NCI-H2227 treated with DMSO at 0.1 percent for 48 hours (cell line): ENCODE measurements at regions not wholly inside any gene's neighbourhood (a gene's known extent, or its start where the extent isn't known, plus 50 kb on each side); places are given as distances from the start of the nearest gene placed in this dataset.

Source experiments
- DNase-seq: peaks from one replicate; lab custom pipeline; 2025; lab: John Stamatoyannopoulos, UW

GRCh38 chr7:85498031-85498430, 311.2 kb upstream of the SEMA3D start:
- no peak for DNase-seq

GRCh38 chr7:85489498-85489897, 302.6 kb upstream of the SEMA3D start:
- no peak for DNase-seq

- no peak for DNase-seq
These were observed 301.6 kb upstream of the SEMA3D start for GRCh38 chr7:85488406-85488805.

GRCh38 chr7:85483177-85483576, 296.3 kb upstream of the SEMA3D start:
- DNase-seq, result no peak

- DNase-seq, result no peak
These were observed 293.8 kb upstream of the SEMA3D start for GRCh38 chr7:85480666-85481065.

- DNase-seq, result no peak
These were observed 293.2 kb upstream of the SEMA3D start for GRCh38 chr7:85479918-85480643.

- DNase-seq, result no peak
These were observed 291.7 kb upstream of the SEMA3D start for GRCh38 chr7:85478530-85478929.

- DNase-seq, result no peak
These were observed 288.6 kb upstream of the SEMA3D start for GRCh38 chr7:85475476-85475875.

- no peak for DNase-seq
These were observed 288.2 kb upstream of the SEMA3D start for GRCh38 chr7:85475071-85475470.

- no peak for DNase-seq
These were observed 287.4 kb upstream of the SEMA3D start for GRCh38 chr7:85474234-85474633.

GRCh38 chr7:85471740-85472139, 284.9 kb upstream of the SEMA3D start:
- DNase-seq, result no peak

GRCh38 chr7:85471307-85471706, 284.5 kb upstream of the SEMA3D start:
- no peak for DNase-seq

GRCh38 chr7:85469446-85470010, 282.7 kb upstream of the SEMA3D start:
- DNase-seq, result no peak

GRCh38 chr7:85464042-85464651, 277.3 kb upstream of the SEMA3D start:
- DNase-seq, result no peak

GRCh38 chr7:85462671-85463070, 275.8 kb upstream of the SEMA3D start:
- DNase-seq, result no peak

- DNase-seq, result no peak
These were observed 271.1 kb upstream of the SEMA3D start for GRCh38 chr7:85457911-85458310.

- no peak for DNase-seq
These were observed 269.4 kb upstream of the SEMA3D start for GRCh38 chr7:85456254-85456653.

- DNase-seq, result no peak
These were observed 268.0 kb upstream of the SEMA3D start for GRCh38 chr7:85454904-85455303.

GRCh38 chr7:85452674-85453073, 265.8 kb upstream of the SEMA3D start:
- no peak for DNase-seq

GRCh38 chr7:85449478-85449877, 262.6 kb upstream of the SEMA3D start:
- no peak for DNase-seq

- no peak for DNase-seq
These were observed 260.1 kb upstream of the SEMA3D start for GRCh38 chr7:85447004-85447403.

GRCh38 chr7:85426487-85426960, 239.7 kb upstream of the SEMA3D start:
- no peak for DNase-seq

GRCh38 chr7:85424298-85424697, 237.4 kb upstream of the SEMA3D start:
- DNase-seq, result no peak
